Esophagus squamous epithelium (tissue), 4 donors: ENCODE measurements at regions not wholly inside any gene's neighbourhood (a gene's known extent, or its start where the extent isn't known, plus 50 kb on each side); places are given as distances from the start of the nearest gene placed in this dataset.

Source experiments
- POLR2A ChIP-seq, 4 donors: fragments of 450-650 bp; IDR thresholded peaks; one replicate each; pipeline ENCODE4 v1.6.1; 2017; ENCODE audit warnings: antibody characterized with exemption in 4 of 4, mild to moderate bottlenecking in 4 of 4, moderate library complexity in 3 of 4
- TF ChIP-seq, protein P1 (sequence below), 6 experiments: fragments of 450-650 bp in 4 of 6; fragments of 200-600 bp in 2 of 6; sonication (generic) in 2 of 6; IDR thresholded peaks; one replicate each; pipeline ENCODE4 v1.5.1; 2016 to 2019; ENCODE audit warnings: antibody characterized with exemption in 6 of 6, mild to moderate bottlenecking in 4 of 6, moderate library complexity in 4 of 6

GRCh38 chr1:245062741-245063305 lies 92.0 kb upstream of the KIF26B start:
- TF ChIP-seq, protein P1, sequence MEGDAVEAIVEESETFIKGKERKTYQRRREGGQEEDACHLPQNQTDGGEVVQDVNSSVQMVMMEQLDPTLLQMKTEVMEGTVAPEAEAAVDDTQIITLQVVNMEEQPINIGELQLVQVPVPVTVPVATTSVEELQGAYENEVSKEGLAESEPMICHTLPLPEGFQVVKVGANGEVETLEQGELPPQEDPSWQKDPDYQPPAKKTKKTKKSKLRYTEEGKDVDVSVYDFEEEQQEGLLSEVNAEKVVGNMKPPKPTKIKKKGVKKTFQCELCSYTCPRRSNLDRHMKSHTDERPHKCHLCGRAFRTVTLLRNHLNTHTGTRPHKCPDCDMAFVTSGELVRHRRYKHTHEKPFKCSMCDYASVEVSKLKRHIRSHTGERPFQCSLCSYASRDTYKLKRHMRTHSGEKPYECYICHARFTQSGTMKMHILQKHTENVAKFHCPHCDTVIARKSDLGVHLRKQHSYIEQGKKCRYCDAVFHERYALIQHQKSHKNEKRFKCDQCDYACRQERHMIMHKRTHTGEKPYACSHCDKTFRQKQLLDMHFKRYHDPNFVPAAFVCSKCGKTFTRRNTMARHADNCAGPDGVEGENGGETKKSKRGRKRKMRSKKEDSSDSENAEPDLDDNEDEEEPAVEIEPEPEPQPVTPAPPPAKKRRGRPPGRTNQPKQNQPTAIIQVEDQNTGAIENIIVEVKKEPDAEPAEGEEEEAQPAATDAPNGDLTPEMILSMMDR (IDR thresholded peaks at IDR 0.05) = no peak
- no peak for TF ChIP-seq POLR2A (IDR thresholded peaks at IDR 0.05)
